ENCODE measurements at regions not wholly inside any gene's neighbourhood (a gene's known extent, or its start where the extent isn't known, plus 50 kb on each side); places are given as distances from the start of the nearest gene placed in this dataset.

- Histone ChIP-seq H3K4me1 (ENCODE audit: control insufficient read depth in 3 of 3, insufficient read depth in 2 of 3, low read depth in 1 of 3, low read length in 2 of 3) (no peaks in the 10 kb centered on the region), H3K4me3 (ENCODE audit: low read depth in 1 of 3, low read length in 3 of 3) (no peak overlapping the region), H3K9me3 (ENCODE audit: control insufficient read depth in 2 of 2, insufficient read depth in 1 of 2, low read depth in 1 of 2, low read length in 1 of 2) (no peaks in the 10 kb centered on the region), H3K36me3 (ENCODE audit: control insufficient read depth in 3 of 3, insufficient read depth in 2 of 3, low read depth in 1 of 3, low read length in 3 of 3) (no peaks in the 10 kb centered on the region), H3K27ac (ENCODE audit: low read depth in 1 of 3, low read length in 2 of 3) (no peak overlapping the region), H3K27me3 (ENCODE audit: control insufficient read depth in 3 of 3, insufficient read depth in 3 of 3, low read length in 3 of 3) (no peaks in the 10 kb centered on the region)
- no peak for FAIRE-seq
- WGBS, 3 donors: 69 to 87% (median 84%) methylated on average over 3 of the region's 3 CpGs
- DNase-seq: no peak
Observed at GRCh38 chr6:91465393-91465792, 878.5 kb upstream of the MAP3K7 start.

- no peak overlapping the region for H3K27ac ChIP-seq (ENCODE audit: low read depth in 1 of 3, low read length in 2 of 3)
- DNase-seq: no peak
- no peak for FAIRE-seq
- H3K4me3 ChIP-seq (ENCODE audit: low read depth in 1 of 3, low read length in 3 of 3): no peak overlapping the region
- H3K4me1 ChIP-seq (ENCODE audit: control insufficient read depth in 3 of 3, insufficient read depth in 2 of 3, low read depth in 1 of 3, low read length in 2 of 3): no peaks in the 10 kb centered on the region
- H3K27me3 ChIP-seq (ENCODE audit: control insufficient read depth in 3 of 3, insufficient read depth in 3 of 3, low read length in 3 of 3): no peaks in the 10 kb centered on the region
- no peaks in the 10 kb centered on the region for H3K36me3 ChIP-seq (ENCODE audit: control insufficient read depth in 3 of 3, insufficient read depth in 2 of 3, low read depth in 1 of 3, low read length in 3 of 3)
- no peaks in the 10 kb centered on the region for H3K9me3 ChIP-seq (ENCODE audit: control insufficient read depth in 2 of 2, insufficient read depth in 1 of 2, low read depth in 1 of 2, low read length in 1 of 2)
Observed at GRCh38 chr6:91464718-91465117, 877.8 kb upstream of the MAP3K7 start.

DNA sequence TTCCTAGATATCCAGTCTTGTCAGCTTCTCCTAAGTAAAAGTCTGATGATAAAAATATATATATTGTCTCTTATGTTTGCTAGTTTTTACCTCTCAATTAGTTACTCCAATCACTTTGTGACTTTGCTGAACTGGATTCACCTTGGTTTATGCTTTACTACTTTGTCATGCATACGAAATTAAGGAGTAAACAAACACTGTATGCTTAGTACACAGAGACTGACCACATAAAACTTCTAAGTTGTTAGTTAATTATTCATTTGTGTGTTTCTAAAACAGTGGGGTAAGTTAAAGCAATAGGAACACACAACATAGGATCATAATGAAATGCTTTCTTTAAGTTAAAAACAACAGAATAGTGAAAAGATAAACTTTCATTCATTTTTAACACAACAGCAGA lies 877.3 kb upstream of the MAP3K7 start:
- Histone ChIP-seq H3K9me3 (ENCODE audit: control insufficient read depth in 2 of 2, insufficient read depth in 1 of 2, low read depth in 1 of 2, low read length in 1 of 2) (no peaks in the 10 kb centered on the region), H3K4me1 (ENCODE audit: control insufficient read depth in 3 of 3, insufficient read depth in 2 of 3, low read depth in 1 of 3, low read length in 2 of 3) (no peaks in the 10 kb centered on the region), H3K27me3 (ENCODE audit: control insufficient read depth in 3 of 3, insufficient read depth in 3 of 3, low read length in 3 of 3) (no peaks in the 10 kb centered on the region), H3K4me3 (ENCODE audit: low read depth in 1 of 3, low read length in 3 of 3) (no peak overlapping the region), H3K36me3 (ENCODE audit: control insufficient read depth in 3 of 3, insufficient read depth in 2 of 3, low read depth in 1 of 3, low read length in 3 of 3) (no peaks in the 10 kb centered on the region), H3K27ac (ENCODE audit: low read depth in 1 of 3, low read length in 2 of 3) (no peak overlapping the region)
- DNase-seq: no peak
- WGBS, 3 donors: 38 to 62% (median 53%) methylated on average over 1 of the region's 1 CpG
- FAIRE-seq: no peak

DNA sequence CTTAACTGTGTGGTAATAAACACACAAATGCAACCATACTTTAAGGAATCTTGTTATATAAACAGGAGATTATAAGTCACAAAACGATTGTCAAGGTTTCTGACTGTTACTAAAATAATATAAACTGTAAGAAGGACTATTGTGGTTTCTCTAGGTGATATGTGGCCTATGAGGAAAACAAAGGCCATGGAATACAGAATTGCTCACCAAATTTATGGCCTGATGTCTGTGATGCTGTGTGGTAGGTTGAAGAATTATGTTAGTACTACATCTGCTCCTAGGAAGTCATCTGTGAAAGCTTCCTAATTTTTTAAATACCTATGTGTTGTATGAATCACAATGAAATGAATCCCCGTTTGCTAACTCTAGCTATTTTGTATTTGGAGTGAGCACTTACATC lies 875.4 kb upstream of the MAP3K7 start:
- Histone ChIP-seq H3K27ac (ENCODE audit: low read depth in 1 of 3, low read length in 2 of 3) (no peak overlapping the region), H3K27me3 (ENCODE audit: control insufficient read depth in 3 of 3, insufficient read depth in 3 of 3, low read length in 3 of 3) (no peaks in the 10 kb centered on the region), H3K36me3 (ENCODE audit: control insufficient read depth in 3 of 3, insufficient read depth in 2 of 3, low read depth in 1 of 3, low read length in 3 of 3) (no peaks in the 10 kb centered on the region), H3K9me3 (ENCODE audit: control insufficient read depth in 2 of 2, insufficient read depth in 1 of 2, low read depth in 1 of 2, low read length in 1 of 2) (no peaks in the 10 kb centered on the region), H3K4me3 (ENCODE audit: low read depth in 1 of 3, low read length in 3 of 3) (no peak overlapping the region), H3K4me1 (ENCODE audit: control insufficient read depth in 3 of 3, insufficient read depth in 2 of 3, low read depth in 1 of 3, low read length in 2 of 3) (no peaks in the 10 kb centered on the region)
- FAIRE-seq (no peak), DNase-seq (no peak)
- 57 to 61% (median 60%) methylated on average over 2 of the region's 2 CpGs for whole genome bisulfite sequencing, 3 donors

DNA sequence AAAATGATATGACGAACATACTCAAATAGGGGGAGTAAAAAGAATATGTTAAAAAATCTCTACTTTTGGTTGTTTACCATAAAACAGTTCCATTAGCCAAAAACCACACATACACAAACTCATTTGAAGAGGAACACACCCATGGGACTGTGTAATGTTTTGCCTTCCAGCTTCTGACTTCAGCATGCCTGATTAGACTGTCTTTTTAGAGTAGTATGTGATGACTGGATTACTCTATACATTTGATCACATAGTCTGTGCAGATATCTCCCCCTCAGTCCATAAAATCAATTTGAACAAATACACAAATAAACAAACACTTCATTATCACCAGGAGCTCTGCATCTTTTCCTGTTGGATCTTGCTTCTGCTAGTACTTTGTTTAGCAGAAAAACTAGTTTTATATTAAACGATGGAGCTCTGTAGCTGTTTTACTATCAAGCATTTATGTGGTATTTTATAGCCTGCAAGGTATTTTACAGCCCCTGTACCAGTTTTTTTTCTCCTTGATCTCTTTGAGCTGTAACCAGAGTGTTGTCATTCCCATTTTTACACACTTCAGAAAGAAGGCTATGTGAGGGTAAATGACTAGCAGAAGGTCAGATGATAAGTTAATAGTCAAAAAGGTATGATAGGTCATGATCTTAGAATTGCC lies 866.5 kb upstream of the MAP3K7 start:
- Histone ChIP-seq H3K27ac (ENCODE audit: low read depth in 1 of 3, low read length in 2 of 3) (no peak overlapping the region), H3K4me3 (ENCODE audit: low read depth in 1 of 3, low read length in 3 of 3) (no peak overlapping the region), H3K4me1 (ENCODE audit: control insufficient read depth in 3 of 3, insufficient read depth in 2 of 3, low read depth in 1 of 3, low read length in 2 of 3) (no peaks in the 10 kb centered on the region), H3K9me3 (ENCODE audit: control insufficient read depth in 2 of 2, insufficient read depth in 1 of 2, low read depth in 1 of 2, low read length in 1 of 2) (no peaks in the 10 kb centered on the region), H3K27me3 (ENCODE audit: control insufficient read depth in 3 of 3, insufficient read depth in 3 of 3, low read length in 3 of 3) (no peaks in the 10 kb centered on the region), H3K36me3 (ENCODE audit: control insufficient read depth in 3 of 3, insufficient read depth in 2 of 3, low read depth in 1 of 3, low read length in 3 of 3) (no peaks in the 10 kb centered on the region)
- 52 to 65% (median 54%) methylated on average over 2 of the region's 2 CpGs for WGBS, 3 donors
- FAIRE-seq: no peak
- no peak for DNase-seq

- Histone ChIP-seq H3K36me3 (ENCODE audit: control insufficient read depth in 3 of 3, insufficient read depth in 2 of 3, low read depth in 1 of 3, low read length in 3 of 3) (no peaks in the 10 kb centered on the region), H3K27me3 (ENCODE audit: control insufficient read depth in 3 of 3, insufficient read depth in 3 of 3, low read length in 3 of 3) (no peaks in the 10 kb centered on the region), H3K4me1 (ENCODE audit: control insufficient read depth in 3 of 3, insufficient read depth in 2 of 3, low read depth in 1 of 3, low read length in 2 of 3) (no peaks in the 10 kb centered on the region), H3K4me3 (ENCODE audit: low read depth in 1 of 3, low read length in 3 of 3) (no peak overlapping the region), H3K9me3 (ENCODE audit: control insufficient read depth in 2 of 2, insufficient read depth in 1 of 2, low read depth in 1 of 2, low read length in 1 of 2) (no peaks in the 10 kb centered on the region), H3K27ac (ENCODE audit: low read depth in 1 of 3, low read length in 2 of 3) (no peak overlapping the region)
- no peak for FAIRE-seq
- 83 to 85% (median 85%) methylated on average over 4 of the region's 4 CpGs for WGBS, 3 donors
- DNase-seq: no peak
Observed at GRCh38 chr6:91449539-91449938, 862.7 kb upstream of the MAP3K7 start.

GRCh38 chr6:91447530-91448254 lies 860.8 kb upstream of the MAP3K7 start:
- no peak overlapping the region for H3K27ac ChIP-seq (ENCODE audit: low read depth in 1 of 3, low read length in 2 of 3)
- H3K4me3 ChIP-seq (ENCODE audit: low read depth in 1 of 3, low read length in 3 of 3): no peak overlapping the region
- FAIRE-seq: no peak
- no peaks in the 10 kb centered on the region for H3K36me3 ChIP-seq (ENCODE audit: control insufficient read depth in 3 of 3, insufficient read depth in 2 of 3, low read depth in 1 of 3, low read length in 3 of 3)
- no peaks in the 10 kb centered on the region for H3K27me3 ChIP-seq (ENCODE audit: control insufficient read depth in 3 of 3, insufficient read depth in 3 of 3, low read length in 3 of 3)
- no peak for DNase-seq
- 71 to 83% (median 71%) methylated on average over 3 of the region's 3 CpGs for WGBS, 3 donors
- H3K9me3 ChIP-seq (ENCODE audit: control insufficient read depth in 2 of 2, insufficient read depth in 1 of 2, low read depth in 1 of 2, low read length in 1 of 2): no peaks in the 10 kb centered on the region
- H3K4me1 ChIP-seq (ENCODE audit: control insufficient read depth in 3 of 3, insufficient read depth in 2 of 3, low read depth in 1 of 3, low read length in 2 of 3): no peaks in the 10 kb centered on the region

DNA sequence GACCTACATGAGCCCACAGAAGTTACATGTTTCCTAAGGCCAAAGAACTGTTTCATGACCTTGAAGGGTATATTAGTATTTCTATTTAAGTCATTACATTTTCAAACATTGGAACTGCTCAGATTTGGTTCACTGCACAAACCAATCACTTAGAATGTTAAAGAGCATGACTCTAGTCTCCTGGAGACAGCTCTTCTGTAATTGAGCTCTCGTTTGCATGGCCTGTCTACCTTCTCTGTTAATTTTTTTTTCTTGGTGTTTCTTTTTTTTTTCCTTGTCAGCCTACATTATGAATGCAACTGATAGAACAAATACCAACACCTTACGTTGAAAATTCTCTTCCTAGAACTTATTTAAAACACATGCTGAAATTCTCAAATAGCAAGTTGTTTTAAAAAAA lies 860.2 kb upstream of the MAP3K7 start:
- Histone ChIP-seq H3K27me3 (ENCODE audit: control insufficient read depth in 3 of 3, insufficient read depth in 3 of 3, low read length in 3 of 3) (no peaks in the 10 kb centered on the region), H3K27ac (ENCODE audit: low read depth in 1 of 3, low read length in 2 of 3) (no peak overlapping the region), H3K4me3 (ENCODE audit: low read depth in 1 of 3, low read length in 3 of 3) (no peak overlapping the region), H3K4me1 (ENCODE audit: control insufficient read depth in 3 of 3, insufficient read depth in 2 of 3, low read depth in 1 of 3, low read length in 2 of 3) (no peaks in the 10 kb centered on the region), H3K9me3 (ENCODE audit: control insufficient read depth in 2 of 2, insufficient read depth in 1 of 2, low read depth in 1 of 2, low read length in 1 of 2) (no peaks in the 10 kb centered on the region), H3K36me3 (ENCODE audit: control insufficient read depth in 3 of 3, insufficient read depth in 2 of 3, low read depth in 1 of 3, low read length in 3 of 3) (no peaks in the 10 kb centered on the region)
- DNase-seq: no peak
- no peak for FAIRE-seq
- WGBS, 3 donors: 73 to 77% (median 75%) methylated on average over 2 of the region's 2 CpGs

DNA sequence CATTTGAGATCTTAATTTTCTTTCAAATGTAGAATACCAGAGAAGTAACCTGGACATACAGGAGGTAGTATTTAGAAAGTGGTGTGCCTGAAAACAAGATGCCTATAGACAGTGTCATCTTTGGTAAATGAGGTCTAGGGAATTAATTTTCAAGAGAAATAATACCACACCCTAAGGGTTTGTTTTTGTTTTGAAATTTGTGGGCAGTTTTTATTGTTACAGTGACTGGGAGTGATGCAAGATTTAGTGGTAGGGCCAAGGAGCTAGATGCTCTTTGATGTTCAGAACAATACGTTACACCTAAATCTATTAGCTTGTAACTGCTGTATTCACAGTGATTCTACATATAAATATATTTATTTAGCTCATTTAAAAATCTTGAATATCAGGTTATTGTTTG lies 856.5 kb upstream of the MAP3K7 start:
- no peaks in the 10 kb centered on the region for H3K36me3 ChIP-seq (ENCODE audit: control insufficient read depth in 3 of 3, insufficient read depth in 2 of 3, low read depth in 1 of 3, low read length in 3 of 3)
- H3K27ac ChIP-seq (ENCODE audit: low read depth in 1 of 3, low read length in 2 of 3): no peak overlapping the region
- FAIRE-seq (no peak), DNase-seq (no peak)
- no peak overlapping the region for H3K4me3 ChIP-seq (ENCODE audit: low read depth in 1 of 3, low read length in 3 of 3)
- H3K9me3 ChIP-seq (ENCODE audit: control insufficient read depth in 2 of 2, insufficient read depth in 1 of 2, low read depth in 1 of 2, low read length in 1 of 2): peaks cover 0 to 3% of the 10 kb centered on the region in 2 donors
- no peaks in the 10 kb centered on the region for H3K27me3 ChIP-seq (ENCODE audit: control insufficient read depth in 3 of 3, insufficient read depth in 3 of 3, low read length in 3 of 3)
- H3K4me1 ChIP-seq (ENCODE audit: control insufficient read depth in 3 of 3, insufficient read depth in 2 of 3, low read depth in 1 of 3, low read length in 2 of 3): no peaks in the 10 kb centered on the region
- 73 to 83% (median 75%) methylated on average over 1 of the region's 1 CpG for WGBS, 3 donors
